KMS-11 (cell line): ENCODE measurements at regions not wholly inside any gene's neighbourhood (a gene's known extent, or its start where the extent isn't known, plus 50 kb on each side); places are given as distances from the start of the nearest gene placed in this dataset.

Experiments
- H2AFZ ChIP-seq: fragments of 200-600 bp; sonication (generic); 2 replicates; pipeline ENCODE4 v1.6.1; 2016; ENCODE audit warnings: antibody characterized with exemption, mixed run types, low read depth
- H3K27ac ChIP-seq: fragments of 200-600 bp; sonication (generic); 2 replicates; pipeline ENCODE4 v1.6.1; 2016; ENCODE audit warnings: mild to moderate bottlenecking, mixed run types
- H3K27me3 ChIP-seq: fragments of 200-600 bp; sonication (generic); 2 replicates; pipeline ENCODE4 v1.6.1; 2017; ENCODE audit warnings: mild to moderate bottlenecking, low read depth, mixed run types, moderate library complexity; ENCODE audit not compliant: insufficient read depth
- H3K36me3 ChIP-seq: fragments of 200-600 bp; sonication (generic); 2 replicates; pipeline ENCODE4 v1.6.1; 2017; ENCODE audit warnings: mild to moderate bottlenecking, mixed run types; ENCODE audit not compliant: insufficient read depth
- H3K4me1 ChIP-seq: fragments of 200-600 bp; sonication (generic); 2 replicates; pipeline ENCODE4 v1.6.1; 2016; ENCODE audit warnings: mild to moderate bottlenecking, low read depth, mixed run types; ENCODE audit not compliant: poor library complexity, severe bottlenecking
- H3K4me2 ChIP-seq: fragments of 200-600 bp; sonication (generic); 2 replicates; pipeline ENCODE4 v1.7.0; 2016; ENCODE audit warnings: mild to moderate bottlenecking, mixed run types
- H3K4me3 ChIP-seq: fragments of 200-600 bp; sonication (generic); IDR thresholded peaks from 2 replicates; pipeline ENCODE4 v1.6.1; 2017; ENCODE audit warnings: low read depth, low read length, mixed read lengths; ENCODE audit not compliant: insufficient read depth
- H3K79me2 ChIP-seq: fragments of 200-600 bp; sonication (generic); 2 replicates; pipeline ENCODE4 v1.6.1; 2016; ENCODE audit warnings: low read depth, mixed run types; ENCODE audit not compliant: insufficient read depth
- H3K9ac ChIP-seq: fragments of 200-600 bp; sonication (generic); 2 replicates; pipeline ENCODE4 v1.6.1; 2016; ENCODE audit warnings: mild to moderate bottlenecking, mixed run types
- H4K20me1 ChIP-seq: fragments of 200-600 bp; sonication (generic); 2 replicates; pipeline ENCODE4 v1.6.1; 2016; ENCODE audit warnings: mild to moderate bottlenecking, mixed run types; ENCODE audit not compliant: insufficient read depth
- CTCF ChIP-seq: fragments of 200-600 bp; sonication (generic); conservative IDR thresholded peaks from 2 replicates; pipeline ENCODE4 v1.6.1; 2017; ENCODE audit warnings: low read depth, mild to moderate bottlenecking, antibody characterized with exemption, low read length, moderate library complexity, mixed read lengths

GRCh38 chr13:111661052-111661451, 340.6 kb downstream of the TEX29 start:
- H3K4me1 ChIP-seq: no peaks in the 10 kb centered on the region
- H3K4me3 ChIP-seq: no peak overlapping the region
- no peak for TF ChIP-seq CTCF
- no peaks in the 10 kb centered on the region for H3K27me3 ChIP-seq
- H3K27ac ChIP-seq: no peak overlapping the region
- H3K9ac ChIP-seq: no peak overlapping the region
- no peaks in the 10 kb centered on the region for H3K79me2 ChIP-seq
- no peak overlapping the region for H3K4me2 ChIP-seq
- H3K36me3 ChIP-seq: no peaks in the 10 kb centered on the region
- H2AFZ ChIP-seq: no peak overlapping the region
- H4K20me1 ChIP-seq: no peaks in the 10 kb centered on the region

- Histone ChIP-seq H3K36me3 (no peaks in the 10 kb centered on the region), H3K27me3 (no peaks in the 10 kb centered on the region), H3K9ac (no peak overlapping the region)
Observed at GRCh38 chr13:111661776-111662175, 341.3 kb downstream of the TEX29 start.

GRCh38 chr13:111662451-111662850, 342.0 kb downstream of the TEX29 start:
- Histone ChIP-seq H3K27ac (no peak overlapping the region), H3K79me2 (no peaks in the 10 kb centered on the region), H3K4me2 (no peak overlapping the region), H3K27me3 (no peaks in the 10 kb centered on the region), H3K9ac (no peak overlapping the region), H3K4me3 (no peak overlapping the region), H3K4me1 (no peaks in the 10 kb centered on the region), H4K20me1 (no peaks in the 10 kb centered on the region), H3K36me3 (no peaks in the 10 kb centered on the region), H2AFZ (no peak overlapping the region)
- no peak for TF ChIP-seq CTCF

More at GRCh38 chr13:111661776-111662175, 341.3 kb downstream of the TEX29 start:
- no peaks in the 10 kb centered on the region for H3K4me1 ChIP-seq
- TF ChIP-seq CTCF: no peak
- H3K4me3 ChIP-seq: no peak overlapping the region
- no peak overlapping the region for H2AFZ ChIP-seq
- no peak overlapping the region for H3K4me2 ChIP-seq
- H3K79me2 ChIP-seq: no peaks in the 10 kb centered on the region
- H3K27ac ChIP-seq: no peak overlapping the region
- H4K20me1 ChIP-seq: no peaks in the 10 kb centered on the region

GRCh38 chr13:111662895-111663294, 342.5 kb downstream of the TEX29 start:
- TF ChIP-seq CTCF: no peak
- Histone ChIP-seq H3K4me3 (no peak overlapping the region), H3K79me2 (no peaks in the 10 kb centered on the region)

More at GRCh38 chr13:111662895-111663294, 342.5 kb downstream of the TEX29 start:
- Histone ChIP-seq H3K9ac (no peak overlapping the region), H3K27me3 (no peaks in the 10 kb centered on the region), H2AFZ (no peak overlapping the region), H4K20me1 (no peaks in the 10 kb centered on the region), H3K4me2 (no peak overlapping the region), H3K27ac (no peak overlapping the region), H3K36me3 (no peaks in the 10 kb centered on the region), H3K4me1 (no peaks in the 10 kb centered on the region)
